ENCODE measurements at regions not wholly inside any gene's neighbourhood (a gene's known extent, or its start where the extent isn't known, plus 50 kb on each side); places are given as distances from the start of the nearest gene placed in this dataset.

DNA sequence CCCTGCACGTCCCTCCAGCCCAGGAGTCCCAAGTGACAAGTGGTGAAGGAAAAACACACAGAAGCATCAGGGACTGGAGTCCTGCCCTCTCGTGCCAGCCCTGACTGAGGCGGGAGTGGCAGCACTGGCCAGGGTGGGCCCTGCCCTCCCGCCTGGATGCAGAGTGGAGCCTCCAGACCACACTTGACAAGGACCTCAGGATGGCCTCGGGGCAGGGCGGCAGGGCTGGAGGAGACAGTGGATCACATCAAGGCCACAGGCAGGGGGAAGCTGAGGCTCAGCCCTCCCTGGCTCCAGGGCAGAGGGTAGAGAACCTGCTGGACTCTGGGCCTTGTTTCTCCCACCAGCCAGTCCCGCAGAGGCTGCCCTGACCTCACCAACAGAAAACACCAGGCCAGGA, 128.8 kb upstream of the CDH4 start:
- TF ChIP-seq, protein P1, sequence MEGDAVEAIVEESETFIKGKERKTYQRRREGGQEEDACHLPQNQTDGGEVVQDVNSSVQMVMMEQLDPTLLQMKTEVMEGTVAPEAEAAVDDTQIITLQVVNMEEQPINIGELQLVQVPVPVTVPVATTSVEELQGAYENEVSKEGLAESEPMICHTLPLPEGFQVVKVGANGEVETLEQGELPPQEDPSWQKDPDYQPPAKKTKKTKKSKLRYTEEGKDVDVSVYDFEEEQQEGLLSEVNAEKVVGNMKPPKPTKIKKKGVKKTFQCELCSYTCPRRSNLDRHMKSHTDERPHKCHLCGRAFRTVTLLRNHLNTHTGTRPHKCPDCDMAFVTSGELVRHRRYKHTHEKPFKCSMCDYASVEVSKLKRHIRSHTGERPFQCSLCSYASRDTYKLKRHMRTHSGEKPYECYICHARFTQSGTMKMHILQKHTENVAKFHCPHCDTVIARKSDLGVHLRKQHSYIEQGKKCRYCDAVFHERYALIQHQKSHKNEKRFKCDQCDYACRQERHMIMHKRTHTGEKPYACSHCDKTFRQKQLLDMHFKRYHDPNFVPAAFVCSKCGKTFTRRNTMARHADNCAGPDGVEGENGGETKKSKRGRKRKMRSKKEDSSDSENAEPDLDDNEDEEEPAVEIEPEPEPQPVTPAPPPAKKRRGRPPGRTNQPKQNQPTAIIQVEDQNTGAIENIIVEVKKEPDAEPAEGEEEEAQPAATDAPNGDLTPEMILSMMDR (IDR thresholded peaks at IDR 0.05): no peak
- no peak for TF ChIP-seq EP300 (IDR thresholded peaks at IDR 0.05)
- TF ChIP-seq POLR2AphosphoS5 (IDR thresholded peaks at IDR 0.05): no peak
- TF ChIP-seq POLR2A (IDR thresholded peaks at IDR 0.05): no peak

Measured in stomach (tissue), 4 donors.